Right lobe of liver (tissue), 6 donors: ENCODE measurements at regions not wholly inside any gene's neighbourhood (a gene's known extent, or its start where the extent isn't known, plus 50 kb on each side); places are given as distances from the start of the nearest gene placed in this dataset.
A peak's percentile ranks its signal among the peaks of the same experiment; 100 is the strongest.

ENCODE experiments used
- ATAC-seq, 4 donors: fragments of 200-7000 bp; cut with Tn5 transposase; one replicate each; pipeline ENCODE4 v1.9.1; 2020; ENCODE audit warnings: mild to moderate bottlenecking in 4 of 4, moderate library complexity in 4 of 4
- DNase-seq, 3 donors: peaks; one replicate each; pipeline ENCODE4 v3.0.0-alpha.2; 2020
- H3K27ac ChIP-seq, 3 donors: fragments of 200-600 bp; one replicate each; pipeline ENCODE4 v1.8.0; 2022
- H3K27me3 ChIP-seq, 2 donors: fragments of 200-600 bp; one replicate each; pipeline ENCODE4 v1.8.0; 2022
- H3K36me3 ChIP-seq, 4 donors: fragments of 200-600 bp; sonication (generic) in 1 of 4; one replicate each; pipeline versions ENCODE4 v1.5.1 to v1.8.0; 2017 to 2022; ENCODE audit warnings: control low read depth in 1 of 4
- H3K4me1 ChIP-seq, 4 donors: fragments of 200-600 bp; sonication (generic) in 1 of 4; one replicate each; pipeline versions ENCODE4 v1.5.1 to v1.8.0; 2017 to 2022; ENCODE audit warnings: control low read depth in 1 of 4
- H3K4me3 ChIP-seq, 3 donors: fragments of 200-600 bp; one replicate each; pipeline ENCODE4 v1.8.0; 2022
- H3K9me3 ChIP-seq, 4 donors: fragments of 200-600 bp; sonication (generic) in 1 of 4; one replicate each; pipeline versions ENCODE4 v1.5.1 to v1.8.0; 2017 to 2022; ENCODE audit warnings: control low read depth in 1 of 4
- CTCF ChIP-seq, 4 donors: fragments of 200-600 bp in 3 of 4; fragments of 450-650 bp in 1 of 4; IDR thresholded peaks; one replicate each; pipeline versions ENCODE4 v1.5.1 to v1.8.0; 2016 to 2022; ENCODE audit warnings: antibody characterized with exemption in 4 of 4, mild to moderate bottlenecking in 2 of 4
- POLR2A ChIP-seq: fragments of 450-650 bp; IDR thresholded peaks from one replicate; pipeline ENCODE4 v1.6.1; 2017; ENCODE audit warnings: antibody characterized with exemption, mild to moderate bottlenecking
- WGBS: methylation state at CpG from one replicate; pipeline ENCODE4 v1.1.6; 2018; ENCODE audit warnings: low coverage, low lambda C conversion rate; ENCODE audit not compliant: insufficient coverage; ENCODE audit errors: missing lambda C conversion rate; 5-methylcytosine and 5-hydroxymethylcytosine counted together
- intact Hi-C, 2 donors: fragments of 100-400 bp; cut with DNase I; formaldehyde crosslinking; loops; one replicate each; pipeline versions ENCODE4 v1.11.2 to v1.14.1; 2022
- donor health status: DM: no; HTN: yes; CAD: no.
- donor health status: DM: no; HTN: no; CAD: no.
- donor health status: DM: no; HTN: no; CAD: no.
- donor health status: DM: no; HTN: yes; CAD: no.
- donor health status: DM: no; HTN: yes; CAD: no.

- Histone ChIP-seq H3K27me3 (no peaks in the 10 kb centered on the region), H3K36me3 (no peaks in the 10 kb centered on the region), H3K27ac (no peak overlapping the region), H3K4me1 (peaks cover 0 to 46% (median 13%) of the 10 kb centered on the region in 4 donors), H3K4me3 (no peak overlapping the region), H3K9me3 (no peaks in the 10 kb centered on the region)
- ATAC-seq: no peak
- WGBS: 78% methylated on average over 10 of the region's 10 CpGs
- intact Hi-C loops: no loop called here
- DNase-seq: no peak
- TF ChIP-seq POLR2A (no peak), CTCF (IDR thresholded peaks at IDR 0.05) (no peak)
Observed at GRCh38 chr13:33645591-33646554, 172.1 kb upstream of the RFC3 start.

GRCh38 chr13:33649212-33649878, 168.6 kb upstream of the RFC3 start:
- intact Hi-C loops: no loop called here
- TF ChIP-seq POLR2A: no peak
- TF ChIP-seq CTCF (IDR thresholded peaks at IDR 0.05): no peak
- WGBS: 55% methylated on average over 5 of the region's 5 CpGs

GRCh38 chr13:33651766-33652165, 166.2 kb upstream of the RFC3 start:
- H3K27ac ChIP-seq: no peak overlapping the region
- no peaks in the 10 kb centered on the region for H3K9me3 ChIP-seq
- H3K27me3 ChIP-seq: no peaks in the 10 kb centered on the region
- peaks cover 0 to 11% (median 0%) of the 10 kb centered on the region in 4 donors for H3K4me1 ChIP-seq
- ATAC-seq (no peak), DNase-seq (no peak)
- intact Hi-C loops: no loop called here
- 95% methylated on average over 2 of the region's 3 CpGs for WGBS
- H3K36me3 ChIP-seq: no peaks in the 10 kb centered on the region
- H3K4me3 ChIP-seq: no peak overlapping the region
- TF ChIP-seq POLR2A (no peak), CTCF (IDR thresholded peaks at IDR 0.05) (no peak)

More at GRCh38 chr13:33649212-33649878, 168.6 kb upstream of the RFC3 start:
- H3K4me3 ChIP-seq: no peak overlapping the region
- no peak overlapping the region for H3K27ac ChIP-seq
- no peaks in the 10 kb centered on the region for H3K9me3 ChIP-seq
- ATAC-seq: peak; percentile 36 to 91 (median 75)
- DNase-seq: no peak
- H3K27me3 ChIP-seq: no peaks in the 10 kb centered on the region
- peaks cover 0 to 17% (median under 1%) of the 10 kb centered on the region in 4 donors for H3K4me1 ChIP-seq
- no peaks in the 10 kb centered on the region for H3K36me3 ChIP-seq

GRCh38 chr13:33657274-33657673, 160.7 kb upstream of the RFC3 start:
- no peak for TF ChIP-seq POLR2A
- no peak for TF ChIP-seq CTCF (IDR thresholded peaks at IDR 0.05)
- DNase-seq (no peak), ATAC-seq (peak; percentile 65 to 79 (median 78))
- Histone ChIP-seq H3K27me3 (no peaks in the 10 kb centered on the region), H3K9me3 (no peaks in the 10 kb centered on the region), H3K36me3 (no peaks in the 10 kb centered on the region), H3K4me3 (no peak overlapping the region), H3K27ac (peak overlapping the region in 1 of 3 donors; percentile 24), H3K4me1 (no peaks in the 10 kb centered on the region)
- intact Hi-C loops: no loop called here
- 41% methylated on average over 3 of the region's 3 CpGs for WGBS
